Uterus (tissue), 2 donors: ENCODE measurements at regions not wholly inside any gene's neighbourhood (a gene's known extent, or its start where the extent isn't known, plus 50 kb on each side); places are given as distances from the start of the nearest gene placed in this dataset.

Experiments used
- CTCF ChIP-seq, 4 experiments: fragments of 200-600 bp in 2 of 4; fragments of 450-650 bp in 2 of 4; sonication (generic) in 2 of 4; IDR thresholded peaks; one replicate each; pipeline ENCODE4 v1.5.1; 2016 to 2019; ENCODE audit warnings: antibody characterized with exemption in 4 of 4, mild to moderate bottlenecking in 2 of 4, moderate library complexity in 1 of 4
- POLR2A ChIP-seq, 2 donors: fragments of 450-650 bp; IDR thresholded peaks; one replicate each; pipeline ENCODE4 v1.6.1; 2016; ENCODE audit warnings: antibody characterized with exemption in 2 of 2, mild to moderate bottlenecking in 1 of 2, moderate library complexity in 1 of 2

GRCh38 chr13:27349458-27349857, 75.0 kb upstream of the GTF3A start:
- no peak for TF ChIP-seq CTCF (IDR thresholded peaks at IDR 0.05)
- no peak for TF ChIP-seq POLR2A (IDR thresholded peaks at IDR 0.05)
